ENCODE measurements at regions not wholly inside any gene's neighbourhood (a gene's known extent, or its start where the extent isn't known, plus 50 kb on each side); places are given as distances from the start of the nearest gene placed in this dataset.

- Mint-ChIP-seq H3K4me1 (no peaks in the 10 kb centered on the region), H3K36me3 (no peaks in the 10 kb centered on the region), H3K27me3 (no peaks in the 10 kb centered on the region), H3K4me3 (no peak overlapping the region), H3K9me3 (peaks cover 21% of the 10 kb centered on the region), H3K27ac (no peak overlapping the region)
Measured at GRCh38 chr6:76381612-76382011, 309.1 kb upstream of the IMPG1 start.

GRCh38 chr6:76351275-76351674, 278.8 kb upstream of the IMPG1 start:
- H3K4me1 Mint-ChIP-seq: no peaks in the 10 kb centered on the region

GRCh38 chr6:76347539-76347938, 275.1 kb upstream of the IMPG1 start:
- Mint-ChIP-seq H3K27me3 (no peaks in the 10 kb centered on the region), H3K27ac (no peak overlapping the region), H3K4me3 (no peak overlapping the region), H3K9me3 (peaks cover 14% of the 10 kb centered on the region), H3K4me1 (no peaks in the 10 kb centered on the region), H3K36me3 (no peaks in the 10 kb centered on the region)

More at GRCh38 chr6:76351275-76351674, 278.8 kb upstream of the IMPG1 start:
- Mint-ChIP-seq H3K36me3 (no peaks in the 10 kb centered on the region), H3K27ac (no peak overlapping the region), H3K4me3 (no peak overlapping the region), H3K27me3 (no peaks in the 10 kb centered on the region), H3K9me3 (peaks cover 10% of the 10 kb centered on the region)

- Mint-ChIP-seq H3K27me3 (no peaks in the 10 kb centered on the region), H3K9me3 (peaks cover 13% of the 10 kb centered on the region), H3K4me1 (no peaks in the 10 kb centered on the region), H3K36me3 (no peaks in the 10 kb centered on the region), H3K4me3 (no peak overlapping the region), H3K27ac (no peak overlapping the region)
Measured at GRCh38 chr6:76342611-76343160, 270.2 kb upstream of the IMPG1 start.

GRCh38 chr6:76330031-76330430, 257.6 kb upstream of the IMPG1 start:
- no peak overlapping the region for H3K4me3 Mint-ChIP-seq
- H3K27ac Mint-ChIP-seq: no peak overlapping the region
- no peaks in the 10 kb centered on the region for H3K36me3 Mint-ChIP-seq
- no peaks in the 10 kb centered on the region for H3K4me1 Mint-ChIP-seq
- H3K9me3 Mint-ChIP-seq: peaks cover 13% of the 10 kb centered on the region
- no peaks in the 10 kb centered on the region for H3K27me3 Mint-ChIP-seq

GRCh38 chr6:76326871-76327270, 254.4 kb upstream of the IMPG1 start:
- Mint-ChIP-seq H3K9me3 (peaks cover 5% of the 10 kb centered on the region), H3K27me3 (no peaks in the 10 kb centered on the region), H3K36me3 (no peaks in the 10 kb centered on the region), H3K4me3 (no peak overlapping the region), H3K4me1 (no peaks in the 10 kb centered on the region), H3K27ac (no peak overlapping the region)
